GM18907 (cell line): ENCODE measurements at regions not wholly inside any gene's neighbourhood (a gene's known extent, or its start where the extent isn't known, plus 50 kb on each side); places are given as distances from the start of the nearest gene placed in this dataset.

ENCODE experiments used
- ATAC-seq: cut with Tn5 transposase; IDR thresholded peaks from one replicate; pipeline ENCODE4 v1.9.1; 2021; ENCODE audit warnings: mild to moderate bottlenecking, moderate library complexity; ENCODE audit not compliant: unreplicated experiment

DNA sequence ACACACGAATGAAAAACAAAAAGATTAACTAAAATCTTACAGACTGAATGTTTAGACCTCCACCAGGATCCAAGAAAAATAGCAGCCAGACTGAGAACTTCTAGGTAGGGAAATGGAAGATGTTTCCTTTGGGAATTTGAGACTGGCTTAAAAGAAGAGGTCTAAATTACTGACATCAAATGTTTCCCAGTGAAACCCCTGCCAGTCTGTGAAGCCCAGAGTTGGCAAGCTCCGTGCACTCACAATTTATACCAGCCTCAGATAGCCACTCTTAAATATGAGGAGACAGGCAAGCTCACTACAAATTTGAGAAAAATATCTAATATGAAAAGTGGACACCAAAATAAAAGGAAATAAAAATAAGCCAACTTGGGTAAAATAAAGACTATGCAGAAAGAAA is 700.5 kb upstream of the ZNF385D start:
- ATAC-seq, result no peak

DNA sequence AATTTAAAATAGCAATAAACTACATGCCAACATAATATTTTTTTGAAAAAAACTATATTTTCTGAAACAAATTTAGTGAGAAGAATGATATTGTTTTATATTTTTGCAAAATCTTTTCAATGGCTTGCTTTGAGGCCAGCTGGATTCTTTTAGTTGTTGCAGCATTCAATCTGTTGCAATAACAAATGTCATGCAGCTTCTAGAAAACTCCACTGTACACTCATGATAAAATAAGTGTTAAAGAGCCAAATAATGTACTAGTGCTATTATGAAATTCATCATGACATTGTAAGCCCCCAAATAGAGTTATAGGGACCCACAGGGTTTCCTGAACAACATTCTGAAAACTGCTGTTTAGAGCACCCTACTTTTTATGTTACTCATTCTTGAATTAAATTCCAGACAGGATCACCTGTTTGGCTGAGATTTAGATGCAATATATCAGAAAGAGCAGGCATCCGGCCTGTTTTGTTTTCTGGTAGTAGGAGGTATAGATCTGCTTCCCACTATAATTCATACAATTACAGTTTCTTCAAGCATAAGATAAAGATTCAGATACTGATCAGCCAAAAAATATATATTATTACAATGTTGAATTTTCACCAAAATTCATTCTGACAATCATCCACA is 703.0 kb upstream of the ZNF385D start:
- ATAC-seq, result no peak

DNA sequence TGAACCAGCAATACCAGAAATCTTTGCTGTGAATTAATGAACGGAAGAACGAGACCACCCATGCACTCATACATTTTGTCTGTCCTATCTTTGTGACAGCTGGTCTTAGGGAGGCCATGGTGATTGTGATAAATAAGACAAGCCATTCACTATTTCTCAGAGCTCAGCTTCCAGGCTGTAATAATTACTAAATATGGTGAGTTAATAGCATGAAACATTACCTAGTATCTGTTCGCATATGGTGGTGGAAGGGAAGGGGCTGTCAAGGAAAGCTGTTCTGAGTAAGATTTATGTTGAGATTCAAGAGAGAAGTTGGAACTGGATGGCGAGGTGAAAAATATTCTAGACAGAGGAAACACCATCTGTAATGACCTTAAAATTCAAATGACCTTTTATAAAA is 719.0 kb upstream of the ZNF385D start:
- no peak for ATAC-seq

DNA sequence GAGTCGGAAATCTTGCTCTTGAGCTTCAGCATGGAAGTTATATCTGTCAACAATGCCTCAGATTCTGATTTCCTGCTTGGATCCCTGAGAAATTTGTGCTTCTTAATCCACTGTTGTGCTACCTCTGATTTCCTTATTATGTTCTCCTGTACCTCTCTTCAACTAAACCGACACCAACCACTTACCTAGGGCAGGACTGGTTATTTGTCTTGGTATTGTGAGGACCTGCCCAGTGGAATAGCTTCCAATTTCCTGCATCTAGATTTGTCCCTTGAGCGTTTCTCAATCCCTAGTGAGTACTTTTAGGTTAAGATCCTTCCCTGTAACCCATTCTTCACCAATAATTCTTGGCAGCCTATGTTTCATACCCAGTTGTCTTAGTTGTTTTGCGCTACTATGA is 720.5 kb upstream of the ZNF385D start:
- ATAC-seq, result no peak

DNA sequence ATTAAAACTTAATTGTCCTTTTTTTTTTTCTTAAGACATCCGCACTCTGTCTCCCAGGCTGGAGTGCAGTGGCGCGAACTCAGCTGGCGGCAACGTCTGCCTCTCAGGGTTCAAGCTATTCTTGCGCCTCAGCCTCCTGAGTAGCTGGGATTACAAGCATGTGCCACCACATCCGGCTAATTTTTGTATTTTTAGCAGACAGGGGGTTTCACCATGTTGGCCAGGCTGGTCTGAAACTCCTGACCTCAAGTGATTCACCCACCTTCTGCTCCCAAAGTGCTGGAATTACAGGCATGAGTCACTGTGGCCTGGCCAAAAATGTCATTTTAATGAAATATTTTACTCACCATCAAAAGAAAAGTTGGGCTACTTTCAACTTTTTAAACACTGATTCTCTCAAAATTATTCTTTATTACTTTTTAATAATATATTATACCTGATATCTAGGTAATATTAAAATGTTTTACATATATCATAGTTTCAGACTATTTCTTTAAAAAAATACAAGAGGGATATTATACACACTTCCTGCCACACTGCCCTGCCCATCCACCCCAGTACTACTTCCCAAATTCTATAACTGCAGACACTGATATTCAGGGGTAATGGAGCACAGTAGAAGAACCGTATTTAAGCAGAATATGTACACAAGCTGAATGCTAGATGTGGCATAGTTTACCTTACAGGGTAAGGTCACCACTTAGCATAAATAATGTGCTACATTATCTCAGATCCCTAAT is 723.9 kb upstream of the ZNF385D start:
- ATAC-seq, result no peak

DNA sequence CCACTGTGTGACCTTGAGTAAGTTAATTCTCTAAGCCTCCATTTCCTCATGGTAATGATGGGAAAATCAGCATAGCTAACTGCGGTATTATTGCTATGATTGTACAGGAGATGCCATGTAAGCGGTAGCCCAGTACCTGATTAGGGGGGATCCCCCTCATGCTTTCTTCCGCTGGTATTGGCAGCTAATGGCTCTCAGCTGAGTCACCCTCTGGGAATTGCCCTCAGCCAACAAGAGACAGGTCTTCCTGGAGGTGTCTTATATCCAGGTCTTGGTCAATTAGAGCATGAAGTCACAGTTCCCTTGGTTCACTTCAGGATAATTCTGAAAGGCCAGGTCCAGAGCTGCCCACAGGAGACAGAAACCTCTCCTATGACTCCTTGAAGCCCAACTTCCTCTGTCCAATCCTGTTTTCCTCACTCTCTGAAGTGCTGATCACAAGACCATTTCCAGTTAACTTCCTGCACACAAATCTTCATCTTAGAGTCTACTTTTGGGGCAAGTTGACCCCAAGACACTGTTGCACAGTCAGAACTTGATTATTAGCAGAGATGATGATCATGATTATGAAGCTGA is 724.7 kb upstream of the ZNF385D start:
- ATAC-seq, result no peak

DNA sequence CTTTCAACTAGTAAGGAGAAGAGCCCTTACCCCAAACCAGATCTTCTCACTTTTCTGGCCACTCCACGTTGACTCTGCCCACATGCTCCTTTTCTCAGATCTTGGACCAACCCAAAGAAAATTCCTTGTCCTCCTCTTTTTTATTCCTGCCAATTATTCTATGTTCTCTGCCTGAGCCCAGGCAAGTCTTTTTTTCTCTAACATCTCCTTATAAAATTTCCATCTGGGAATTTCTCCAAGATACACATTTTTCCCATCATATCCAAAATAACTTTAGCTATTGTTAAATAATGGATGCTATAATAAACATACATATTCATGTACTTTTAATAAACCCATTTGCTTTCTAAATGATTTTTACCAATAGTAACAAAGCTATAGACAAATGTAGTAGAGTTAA is 726.0 kb upstream of the ZNF385D start:
- ATAC-seq, result no peak

DNA sequence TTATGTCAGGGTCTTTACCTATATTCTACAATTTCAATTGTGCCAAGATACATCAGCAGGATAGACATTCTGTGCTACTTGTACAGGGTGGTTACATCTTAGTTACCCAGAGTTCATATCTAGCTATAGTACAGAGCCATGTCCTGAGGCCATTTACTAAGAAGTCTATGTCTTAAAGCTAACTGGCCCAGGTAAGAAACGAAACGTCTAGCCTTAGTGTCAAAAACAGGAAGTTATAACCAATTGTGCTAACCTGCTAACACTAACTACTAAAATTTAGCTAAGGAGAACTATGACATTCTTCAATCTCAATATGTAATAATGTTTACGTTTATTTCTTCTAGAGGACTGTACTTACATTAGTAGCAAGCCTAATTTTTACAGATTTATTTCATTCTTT is 717.2 kb upstream of the UBE2E2 start:
- no peak for ATAC-seq

DNA sequence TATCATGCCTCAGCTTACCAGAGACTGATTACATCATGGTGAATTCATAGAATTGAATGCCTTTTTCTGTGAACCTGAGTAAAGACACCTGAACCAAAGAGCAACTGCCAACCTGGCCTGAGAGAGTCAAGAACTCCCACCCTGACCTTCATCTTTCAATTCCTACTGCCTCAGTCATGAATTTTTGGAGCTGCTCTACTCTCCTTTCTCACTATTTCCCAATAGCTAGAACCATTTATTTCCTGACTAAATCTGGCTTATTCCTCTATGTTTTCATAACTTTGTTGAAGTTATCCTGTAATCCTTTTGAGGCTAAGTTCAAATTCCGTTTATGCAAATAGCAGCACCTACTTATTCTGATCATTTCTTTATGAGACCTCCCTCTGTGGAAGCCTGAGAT is 712.4 kb upstream of the UBE2E2 start:
- ATAC-seq, result no peak

DNA sequence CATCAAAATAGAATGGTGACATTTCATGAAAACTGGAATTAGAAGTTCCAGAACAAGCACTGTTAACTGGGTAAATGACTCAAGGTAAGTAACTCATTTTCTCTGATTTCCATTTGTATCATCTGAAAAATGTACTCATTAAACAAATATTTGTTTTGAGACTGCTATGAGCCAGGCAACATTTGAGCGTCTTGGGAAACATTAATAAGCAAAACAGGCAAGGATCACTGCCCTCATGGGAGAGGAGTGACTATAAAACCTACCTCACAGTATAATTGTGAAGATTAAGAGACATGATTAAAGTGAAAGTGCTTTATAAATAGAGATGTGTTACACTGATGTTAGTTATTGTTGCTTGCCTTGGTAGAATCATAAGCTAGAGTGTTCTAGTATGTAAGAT is 711.8 kb upstream of the UBE2E2 start:
- ATAC-seq, result no peak

DNA sequence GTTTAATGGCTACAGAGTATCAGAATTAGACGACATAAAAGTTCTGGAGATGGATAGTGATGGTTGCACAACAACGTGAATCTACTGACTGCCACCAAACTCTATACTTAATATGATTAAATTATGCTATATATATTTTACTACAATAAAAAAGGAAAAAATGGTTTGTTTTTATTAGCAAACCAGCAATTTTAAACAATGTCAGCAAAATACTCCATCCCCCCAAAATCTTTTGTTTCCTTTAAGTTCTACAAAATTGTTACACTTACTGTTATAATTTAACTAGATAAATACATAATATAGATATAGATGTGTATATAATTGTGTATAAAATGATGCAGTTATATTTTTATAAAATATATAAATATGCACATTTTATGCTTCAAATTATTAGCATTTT is 710.8 kb upstream of the UBE2E2 start:
- no peak for ATAC-seq

DNA sequence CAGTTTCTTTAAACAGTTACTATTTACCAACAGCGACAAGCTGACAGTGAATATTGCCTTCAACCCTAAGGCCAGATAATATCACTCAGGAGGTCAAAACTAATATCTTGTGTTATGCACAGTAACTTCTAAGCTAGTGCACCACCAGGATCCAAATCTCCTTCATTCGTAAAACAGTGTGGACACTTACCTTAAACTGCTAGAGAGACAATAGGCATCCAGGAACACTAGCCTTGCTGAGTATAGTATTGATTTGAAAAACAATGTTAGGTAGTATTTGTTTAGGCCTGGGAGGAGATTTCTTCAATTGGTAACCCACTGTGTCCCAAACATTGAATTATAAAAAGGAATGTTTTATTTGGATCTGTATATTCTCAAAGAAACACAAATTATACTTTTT is 707.9 kb upstream of the UBE2E2 start:
- no peak for ATAC-seq

DNA sequence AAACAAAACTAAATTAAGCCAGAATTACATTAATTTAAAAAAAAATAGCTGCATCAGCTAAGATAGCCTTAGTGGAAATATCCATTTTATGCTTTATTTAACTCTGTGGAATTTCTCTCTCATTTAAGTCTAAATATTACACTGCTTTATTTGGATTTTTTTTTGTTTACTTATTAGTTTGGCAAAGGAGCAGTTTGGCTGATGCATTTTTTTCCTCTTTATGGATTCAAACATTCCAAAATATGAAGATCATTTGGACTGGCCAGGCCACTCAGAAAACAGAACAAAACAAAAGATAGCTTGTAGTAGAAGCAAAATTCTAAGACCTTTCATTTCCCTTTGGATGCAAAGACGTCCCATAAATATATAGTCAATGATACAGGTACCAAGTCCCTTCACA is 707.3 kb upstream of the UBE2E2 start:
- no peak for ATAC-seq

DNA sequence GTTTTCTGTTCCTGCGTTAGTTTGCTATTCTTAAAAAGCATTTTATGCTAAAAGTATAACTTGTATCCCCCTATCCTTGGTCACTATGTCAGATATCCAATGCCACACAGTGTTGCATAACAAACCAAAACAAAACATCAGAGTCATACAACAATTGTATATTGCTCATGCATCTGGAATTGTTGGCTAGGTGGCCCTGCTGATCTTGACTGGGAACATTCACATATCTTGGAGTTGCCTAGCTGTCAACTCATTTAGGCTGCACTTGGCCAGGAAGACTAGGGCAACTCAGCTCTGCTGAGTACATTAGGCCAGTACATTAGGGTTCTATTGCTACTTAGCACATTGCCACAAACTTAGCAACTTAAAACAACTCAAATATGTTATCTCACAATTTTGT is 706.5 kb upstream of the UBE2E2 start:
- no peak for ATAC-seq

DNA sequence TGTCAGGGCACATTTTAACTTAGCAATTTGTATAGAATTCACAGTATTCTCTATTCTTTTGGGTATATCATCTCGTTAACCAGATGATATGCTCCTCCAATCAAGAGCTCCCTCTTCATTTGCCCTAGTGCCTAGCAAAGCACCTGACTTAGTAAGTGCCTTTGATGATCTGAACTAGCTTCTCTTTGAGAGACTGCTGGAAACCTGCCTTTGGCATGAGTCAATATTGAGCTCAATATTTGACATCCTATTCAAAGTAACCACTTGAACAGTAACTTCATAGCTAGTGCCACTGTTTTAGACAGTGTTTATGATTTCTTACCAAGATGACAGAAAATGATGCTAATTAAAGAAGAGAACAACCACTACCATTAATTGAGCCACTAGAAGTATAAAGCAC is 696.3 kb upstream of the UBE2E2 start:
- no peak for ATAC-seq

DNA sequence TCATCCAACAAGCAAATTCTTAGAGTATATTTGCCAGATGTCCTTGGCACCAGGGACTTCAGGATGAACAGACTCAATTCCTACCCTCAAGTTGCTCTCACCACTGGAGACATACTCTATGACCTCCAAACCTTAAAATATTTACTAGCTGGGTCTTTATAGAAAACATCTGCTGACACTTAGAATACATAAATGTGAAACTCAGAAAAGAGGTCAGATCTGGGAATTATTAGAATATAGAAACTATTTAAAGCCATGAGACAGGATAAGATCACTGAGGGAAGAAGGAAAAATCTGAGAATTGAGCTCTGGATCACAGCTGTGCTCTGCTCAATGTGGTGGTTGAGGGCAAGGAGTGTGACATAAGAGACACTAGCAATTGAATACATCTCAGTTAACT is 695.4 kb upstream of the UBE2E2 start:
- no peak for ATAC-seq

DNA sequence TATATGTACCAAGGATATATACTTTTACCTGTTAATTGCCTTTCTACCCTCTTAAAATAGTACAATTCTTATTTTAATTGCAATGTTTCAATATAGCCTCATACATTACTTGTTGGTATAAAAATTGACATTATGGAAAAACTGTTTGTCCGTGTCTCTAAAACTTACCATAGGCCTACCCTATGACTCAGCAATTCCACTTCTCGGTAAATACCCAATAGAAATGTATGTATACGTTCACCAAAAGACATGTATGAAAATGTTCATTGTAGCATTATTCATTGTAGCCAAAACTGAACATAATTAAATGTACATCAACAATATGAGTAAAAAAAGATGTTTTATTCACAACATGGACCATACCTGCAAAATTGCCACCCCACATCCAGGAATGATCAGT is 679.2 kb upstream of the UBE2E2 start:
- ATAC-seq, result no peak

DNA sequence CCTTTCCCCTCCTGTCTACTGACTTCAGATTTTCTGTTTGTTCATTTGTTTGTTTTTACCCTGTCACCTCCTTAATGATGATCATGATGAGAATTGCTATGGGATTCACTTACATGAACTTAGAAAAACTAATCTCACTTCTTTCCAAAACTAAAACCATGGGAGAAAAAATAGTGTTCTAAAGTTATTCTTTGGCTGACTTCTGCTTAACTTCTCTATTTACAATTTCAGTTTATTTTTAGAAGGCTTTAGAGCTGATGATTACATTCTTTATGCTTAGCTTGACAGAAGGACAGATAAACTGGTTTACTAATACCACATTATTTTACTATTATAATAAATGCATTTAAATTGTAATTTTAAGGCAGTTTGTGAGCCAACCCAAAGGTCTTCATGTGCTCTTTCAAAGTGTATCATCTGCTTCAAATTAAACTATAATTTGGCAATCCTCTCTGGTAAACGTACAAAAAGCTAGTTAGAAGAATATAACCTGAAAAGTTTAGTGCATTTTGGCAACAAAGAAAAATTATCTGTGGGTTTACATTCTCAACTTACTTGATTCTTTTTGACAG is 676.8 kb upstream of the UBE2E2 start:
- ATAC-seq, result no peak

DNA sequence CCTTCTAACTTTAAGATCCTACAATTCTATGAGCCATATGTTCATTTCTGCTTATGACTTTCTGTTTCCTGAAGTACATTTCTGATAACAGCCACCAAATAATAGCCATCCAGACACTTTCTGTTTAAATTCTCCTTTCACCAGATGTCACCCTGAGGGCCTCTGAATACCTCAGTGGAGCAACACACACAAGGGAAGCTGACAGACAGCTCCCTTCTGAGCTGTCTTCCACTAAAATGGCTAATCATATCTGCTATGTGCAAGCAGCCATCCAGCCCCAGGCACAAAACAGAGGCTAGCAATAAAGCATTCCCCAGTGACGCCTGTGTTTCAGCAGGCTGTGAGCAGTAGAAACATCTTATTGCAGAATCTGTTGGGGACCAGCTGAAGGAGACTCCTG is 666.6 kb upstream of the UBE2E2 start:
- no peak for ATAC-seq

DNA sequence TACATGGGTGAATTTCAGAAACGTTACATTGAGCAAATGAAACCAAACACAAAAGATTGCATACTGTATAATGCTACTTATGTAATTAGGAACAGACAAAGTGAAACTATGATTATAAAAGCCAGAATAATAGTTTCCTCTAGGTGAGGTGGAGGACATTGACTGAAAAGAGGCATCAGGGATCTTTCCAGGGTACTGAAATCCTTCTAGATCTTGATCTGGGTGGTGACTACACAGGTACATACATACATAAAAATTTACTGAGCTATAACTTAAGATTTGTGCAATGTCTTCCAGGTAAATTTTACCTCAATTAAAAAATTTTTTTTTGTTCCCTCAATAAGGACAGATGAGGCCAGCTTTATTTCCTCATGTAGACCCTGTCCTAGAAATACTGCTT is 665.6 kb upstream of the UBE2E2 start:
- no peak for ATAC-seq

DNA sequence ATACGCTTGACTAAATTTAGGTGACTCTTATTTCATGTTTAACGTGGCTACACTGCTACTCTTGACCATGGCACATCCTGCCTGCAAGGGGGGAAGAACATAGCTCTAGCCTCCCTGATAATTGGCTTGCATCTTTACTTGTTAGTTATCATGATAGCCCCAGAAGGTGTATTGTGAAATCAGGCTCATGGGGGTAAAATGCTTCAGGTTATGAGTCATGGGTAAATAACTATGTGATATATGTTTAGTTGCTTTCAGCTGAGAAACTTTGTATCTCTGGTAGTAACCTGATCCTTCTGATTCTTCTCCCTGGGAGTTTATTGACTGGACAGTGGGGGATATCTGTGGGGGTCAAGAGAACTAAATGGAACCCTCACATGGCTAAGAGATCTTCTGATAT is 660.8 kb upstream of the UBE2E2 start:
- ATAC-seq, result no peak

DNA sequence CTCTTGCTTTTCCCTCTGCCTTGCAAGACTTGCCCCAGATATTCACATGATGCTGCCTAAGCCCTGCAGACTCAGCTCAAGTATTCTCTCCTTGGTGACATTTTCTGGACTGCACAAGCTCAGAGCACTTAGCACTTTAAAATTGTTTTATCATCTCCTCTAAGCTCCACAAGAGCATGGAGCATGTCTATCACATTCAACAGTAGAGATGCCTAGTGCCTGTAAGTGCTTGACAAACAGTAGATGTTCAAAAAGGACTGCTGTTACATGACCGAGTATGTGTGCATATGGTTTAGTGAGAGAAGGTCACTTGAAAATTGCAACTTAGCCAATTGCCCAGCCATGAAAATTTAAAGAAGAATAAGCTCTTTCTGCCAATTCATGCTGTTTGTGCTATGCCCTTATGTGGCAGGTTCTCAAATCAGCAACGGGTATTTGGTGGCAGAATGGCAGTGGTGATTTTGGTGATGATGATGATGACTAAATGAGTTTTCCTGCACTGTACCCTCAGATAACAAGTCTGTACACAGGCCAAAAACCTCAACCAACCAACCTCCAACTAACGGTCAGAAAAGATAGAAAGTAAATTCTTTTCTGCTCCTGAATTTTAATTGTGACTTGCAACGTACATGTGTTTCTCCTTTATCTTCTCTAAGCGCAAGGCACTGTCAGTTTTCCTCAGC is 647.2 kb upstream of the UBE2E2 start:
- ATAC-seq, result no peak
